ENCODE measurements at regions not wholly inside any gene's neighbourhood (a gene's known extent, or its start where the extent isn't known, plus 50 kb on each side); places are given as distances from the start of the nearest gene placed in this dataset.
A peak's percentile ranks its signal among the peaks of the same experiment; 100 is the strongest.

- no peak overlapping the region for H3K27ac ChIP-seq
- no peak for TF ChIP-seq CTCF (conservative IDR thresholded peaks at IDR 0.05)
These were observed 153.2 kb upstream of the HMCN1 start for GRCh38 chr1:185581020-185581419.

DNA sequence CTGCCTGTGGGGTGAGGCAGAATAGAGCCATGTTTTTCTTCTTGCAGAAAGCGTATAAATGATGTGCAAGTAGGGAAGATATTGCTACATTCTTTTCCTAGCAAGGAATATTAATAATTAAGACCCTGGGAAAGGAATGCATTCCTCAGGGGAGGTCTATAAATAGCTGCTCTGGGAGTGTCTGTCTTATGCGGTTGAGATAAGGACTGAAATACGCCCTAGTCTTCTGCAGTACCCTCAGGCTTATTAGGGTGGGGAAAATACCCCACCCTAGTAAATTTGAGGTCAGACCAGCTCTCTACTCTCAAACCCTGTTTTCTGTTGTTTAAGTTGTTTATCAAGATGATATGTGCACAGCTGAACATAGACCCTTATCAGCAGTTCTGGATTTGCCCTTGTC, 155.9 kb upstream of the HMCN1 start:
- H3K27ac ChIP-seq = no peak overlapping the region
- no peak for TF ChIP-seq CTCF (conservative IDR thresholded peaks at IDR 0.05)

DNA sequence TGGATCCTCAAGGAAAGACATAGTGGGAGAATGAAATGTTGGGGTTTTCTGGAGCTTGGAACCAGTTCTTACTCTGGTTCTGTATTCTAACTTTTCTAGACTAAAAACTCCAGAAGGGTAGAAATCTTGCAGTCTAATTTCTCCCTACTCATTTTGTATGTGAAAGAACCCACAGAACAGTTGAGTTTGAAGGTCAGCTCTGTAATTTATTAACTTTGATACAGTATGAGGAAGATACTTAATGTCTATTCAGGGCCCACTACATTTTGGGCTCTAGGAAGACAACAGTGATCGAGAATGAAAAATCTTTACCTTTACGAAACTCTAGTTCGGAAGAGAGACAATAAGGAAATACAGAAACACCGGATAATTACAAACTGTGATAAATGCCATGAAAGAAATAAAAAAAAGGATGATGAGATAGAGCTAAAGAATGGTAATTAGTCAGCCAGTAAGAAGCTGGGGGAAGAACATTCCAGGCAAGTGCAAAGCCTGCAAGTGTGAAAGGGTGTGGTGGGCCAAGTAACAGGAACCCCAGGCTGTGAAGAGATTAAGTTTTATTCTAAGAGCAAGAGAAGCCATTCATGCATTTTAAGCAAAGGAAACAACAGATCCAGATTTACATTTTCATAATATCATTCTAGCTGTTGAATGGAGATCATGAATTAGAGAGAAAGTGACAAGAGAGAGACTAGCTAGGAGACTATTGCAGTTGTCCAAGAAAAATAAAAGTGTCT, 159.9 kb upstream of the HMCN1 start:
- H3K27ac ChIP-seq = no peak overlapping the region
- no peak for TF ChIP-seq CTCF (conservative IDR thresholded peaks at IDR 0.05)

GRCh38 chr1:185573677-185574076, 160.5 kb upstream of the HMCN1 start:
- no peak overlapping the region for H3K27ac ChIP-seq
- no peak for TF ChIP-seq CTCF (conservative IDR thresholded peaks at IDR 0.05)

DNA sequence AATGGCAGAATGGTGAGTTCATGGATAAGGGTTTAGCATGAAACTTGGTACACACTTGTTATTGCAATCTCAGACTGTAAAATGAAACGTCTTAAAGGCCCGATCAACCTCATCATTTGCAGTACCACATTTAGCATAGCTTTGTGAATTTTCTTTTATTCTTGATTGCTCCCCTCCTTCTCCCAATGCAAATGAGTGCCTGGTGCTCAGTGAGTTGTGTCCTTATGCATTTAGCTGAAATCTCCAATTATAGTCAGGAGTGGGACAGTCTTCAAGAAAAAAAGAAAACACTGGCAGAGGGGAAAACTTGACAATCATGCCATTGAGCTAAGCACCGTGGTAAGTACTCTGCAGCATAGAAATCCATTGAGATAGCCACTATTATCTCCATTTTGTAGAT, 161.0 kb upstream of the HMCN1 start:
- H3K27ac ChIP-seq = no peak overlapping the region
- no peak for TF ChIP-seq CTCF (conservative IDR thresholded peaks at IDR 0.05)

GRCh38 chr1:185570962-185571361, 163.2 kb upstream of the HMCN1 start:
- TF ChIP-seq CTCF (conservative IDR thresholded peaks at IDR 0.05) = no peak
- no peak overlapping the region for H3K27ac ChIP-seq

- H3K27ac ChIP-seq = peak overlapping the region; percentile 61
- TF ChIP-seq CTCF (conservative IDR thresholded peaks at IDR 0.05) = no peak
These were observed 165.8 kb upstream of the HMCN1 start for GRCh38 chr1:185568155-185569123.
